H1 (cell line): ENCODE measurements at regions not wholly inside any gene's neighbourhood (a gene's known extent, or its start where the extent isn't known, plus 50 kb on each side); places are given as distances from the start of the nearest gene placed in this dataset.

Experiments
- CTCF ChIA-PET: fragments of 300-600 bp; sonication (Branson Sonifier 250); formaldehyde crosslinking; loops from one replicate; lab custom pipeline; 2021; ENCODE audit not compliant: partially characterized antibody; lab: Charles Lee
- POLR2A ChIA-PET: fragments of 300-600 bp; sonication (Branson Sonifier 250); formaldehyde crosslinking; loops from one replicate; lab custom pipeline; 2021; ENCODE audit warnings: inconsistent platforms; ENCODE audit not compliant: partially characterized antibody; lab: Charles Lee
- DNase-seq, 2 experiments: peaks; one replicate each; pipeline versions ENCODE4 v3.0.0 to v3.0.0-alpha.2; 2010 to 2022; ENCODE audit warnings: low spot score in 2 of 2, low read depth in 1 of 2, mixed read lengths in 1 of 2
- FAIRE-seq: peaks from 2 replicates; lab custom pipeline; 2011; peaks lifted over from hg19 to GRCh38; lab: Jason Lieb, UNC
- H2AFZ ChIP-seq: 2 replicates; pipeline ENCODE4 v1.8.1; 2012; ENCODE audit warnings: low read length, inconsistent platforms
- H2AK5ac ChIP-seq: 2 replicates; pipeline ENCODE4 v1.6.1; 2013; ENCODE audit warnings: low read depth, low read length
- H2BK120ac ChIP-seq: replicated peaks from 2 replicates; pipeline ENCODE3; 2013; ENCODE audit warnings: low read depth, low read length, inconsistent platforms
- H2BK12ac ChIP-seq: 2 replicates; pipeline ENCODE4 v1.6.1; 2013; ENCODE audit warnings: low read depth, low read length
- H2BK15ac ChIP-seq: 2 replicates; pipeline ENCODE4 v1.6.1; 2013; ENCODE audit warnings: low read length
- H2BK20ac ChIP-seq: 2 replicates; pipeline ENCODE4 v1.6.1; 2013; ENCODE audit warnings: low read length
- H2BK5ac ChIP-seq: 2 replicates; pipeline ENCODE4 v1.6.1; 2013; ENCODE audit warnings: low read depth, low read length
- H3K14ac ChIP-seq: 2 replicates; pipeline ENCODE4 v1.6.1; 2013; ENCODE audit warnings: inconsistent platforms; ENCODE audit not compliant: insufficient read length
- H3K18ac ChIP-seq: 2 replicates; pipeline ENCODE4 v1.6.1; 2013; ENCODE audit warnings: low read length; ENCODE audit errors: extremely low read depth
- H3K23ac ChIP-seq: 2 replicates; pipeline ENCODE4 v1.6.1; 2013; ENCODE audit warnings: inconsistent platforms; ENCODE audit not compliant: insufficient read length
- H3K23me2 ChIP-seq: 2 replicates; pipeline ENCODE4 v1.6.1; 2013; ENCODE audit warnings: low read depth, low read length
- H3K27ac ChIP-seq: 2 replicates; pipeline ENCODE4 v1.6.1; 2011; ENCODE audit warnings: low read depth, low read length, inconsistent platforms
- H3K27me3 ChIP-seq, 4 experiments: replicated peaks in 1 of 4; 1 replicate in 1 of 4; 2 replicates in 3 of 4; pipeline versions ENCODE4 v1.6.1 to v1.8.1; 2011 to 2013; ENCODE audit warnings: low read length in 3 of 4, mild to moderate bottlenecking in 3 of 4, inconsistent platforms in 2 of 4, mixed read lengths in 2 of 4, moderate library complexity in 1 of 4; ENCODE audit not compliant: control insufficient read depth in 3 of 4, insufficient read depth in 3 of 4; ENCODE audit errors: extremely low read depth in 1 of 4
- H3K36me3 ChIP-seq, 4 experiments: 2 replicates each; pipeline versions ENCODE4 v1.6.1 to v1.8.1; 2011 to 2013; ENCODE audit warnings: mild to moderate bottlenecking in 4 of 4, low read length in 3 of 4, moderate library complexity in 2 of 4, control low read depth in 1 of 4, inconsistent platforms in 1 of 4; ENCODE audit not compliant: insufficient read depth in 4 of 4, control insufficient read depth in 2 of 4
- H3K4ac ChIP-seq: replicated peaks from 2 replicates; pipeline ENCODE3; 2013; ENCODE audit warnings: low read length, low read depth, mixed read lengths, inconsistent platforms; ENCODE audit not compliant: insufficient read length
- H3K4me1 ChIP-seq, 4 experiments: replicated peaks in 1 of 4; 1 replicate in 1 of 4; 2 replicates in 3 of 4; pipeline versions ENCODE4 v1.6.1 to v1.8.1; 2011 to 2013; ENCODE audit warnings: low read length in 3 of 4, inconsistent platforms in 2 of 4, mixed read lengths in 1 of 4; ENCODE audit not compliant: insufficient read depth in 4 of 4, control insufficient read depth in 3 of 4
- H3K4me2 ChIP-seq, 2 experiments: 2 replicates each; pipeline versions ENCODE4 v1.6.1 to v1.8.1; 2011 to 2013; ENCODE audit warnings: low read depth in 2 of 2, low read length in 2 of 2, control low read depth in 1 of 2, inconsistent platforms in 1 of 2, mild to moderate bottlenecking in 1 of 2; ENCODE audit not compliant: insufficient read depth in 1 of 2
- H3K4me3 ChIP-seq, 4 experiments: fragments of 200-600, 300-600 bp in 1 of 4; sonication (generic), shearing (Covaris generic), sonication (Bioruptor Twin) in 1 of 4; 2 replicates each; pipeline versions ENCODE4 v1.5.1 to v1.8.1; 2011 to 2016; ENCODE audit warnings: low read length in 4 of 4, low read depth in 3 of 4, control low read depth in 2 of 4, inconsistent platforms in 2 of 4, mild to moderate bottlenecking in 2 of 4, mixed read lengths in 1 of 4, moderate library complexity in 1 of 4; ENCODE audit not compliant: insufficient read depth in 2 of 4; ENCODE audit errors: extremely low read depth in 1 of 4
- H3K56ac ChIP-seq: replicated peaks from 2 replicates; pipeline ENCODE3; 2013; ENCODE audit warnings: low read depth, mild to moderate bottlenecking, mixed read lengths, low read length, inconsistent platforms; ENCODE audit not compliant: insufficient read length
- H3K79me1 ChIP-seq: 2 replicates; pipeline ENCODE4 v1.6.1; 2013; ENCODE audit warnings: low read depth, low read length, control low read depth
- H3K79me2 ChIP-seq, 2 experiments: 2 replicates each; pipeline versions ENCODE4 v1.6.1 to v1.8.1; 2012 to 2013; ENCODE audit warnings: low read length in 2 of 2, mild to moderate bottlenecking in 2 of 2, inconsistent platforms in 1 of 2; ENCODE audit not compliant: insufficient read depth in 2 of 2, control insufficient read depth in 1 of 2
- H3K9ac ChIP-seq, 4 experiments: replicated peaks in 1 of 4; 1 replicate in 1 of 4; 2 replicates in 3 of 4; pipeline versions ENCODE4 v1.6.1 to v1.8.1; 2011 to 2013; ENCODE audit warnings: low read depth in 3 of 4, low read length in 3 of 4, control low read depth in 2 of 4, mild to moderate bottlenecking in 2 of 4, moderate library complexity in 2 of 4, inconsistent platforms in 1 of 4; ENCODE audit errors: extremely low read depth in 1 of 4
- H3K9me3 ChIP-seq, 2 experiments: 2 replicates each; pipeline versions ENCODE4 v1.6.1 to v1.8.1; 2012 to 2013; ENCODE audit warnings: mild to moderate bottlenecking in 2 of 2, moderate library complexity in 2 of 2, control low read depth in 1 of 2, inconsistent platforms in 1 of 2, low read depth in 1 of 2, low read length in 1 of 2, mixed read lengths in 1 of 2; ENCODE audit not compliant: insufficient read depth in 2 of 2
- H4K20me1 ChIP-seq, 2 experiments: replicated peaks in 1 of 2; 2 replicates each; pipeline versions ENCODE3 to v1.8.1; 2011 to 2013; ENCODE audit warnings: inconsistent platforms in 2 of 2, low read length in 2 of 2, mild to moderate bottlenecking in 1 of 2; ENCODE audit not compliant: insufficient read depth in 2 of 2, control insufficient read depth in 1 of 2
- H4K5ac ChIP-seq: 2 replicates; pipeline ENCODE4 v1.6.1; 2013; ENCODE audit warnings: low read length, low read depth, mixed read lengths, inconsistent platforms; ENCODE audit not compliant: insufficient read length
- H4K8ac ChIP-seq: 2 replicates; pipeline ENCODE4 v1.8.0; 2013; ENCODE audit warnings: mild to moderate bottlenecking, moderate library complexity, low read length, inconsistent platforms; ENCODE audit not compliant: insufficient read depth; ENCODE audit errors: extremely low read depth
- H4K91ac ChIP-seq: replicated peaks from 2 replicates; pipeline ENCODE3; 2013; ENCODE audit warnings: low read length, mixed read lengths, inconsistent platforms; ENCODE audit not compliant: insufficient read length
- POLR2A ChIP-seq, 2 experiments: IDR thresholded peaks; 1 replicate in 1 of 2; 2 replicates in 1 of 2; pipeline ENCODE4 v1.6.1; 2011; ENCODE audit warnings: low read depth in 2 of 2, low read length in 2 of 2, mild to moderate bottlenecking in 2 of 2; ENCODE audit errors: control extremely low read depth in 1 of 2
- POU5F1 ChIP-seq: IDR thresholded peaks from 2 replicates; pipeline ENCODE4 v1.6.1; 2011; ENCODE audit warnings: low read depth, mild to moderate bottlenecking, low read length, moderate library complexity
- SAP30 ChIP-seq: fragments of 300-600 bp; sonication (generic); IDR thresholded peaks from 2 replicates; pipeline ENCODE4 v1.7.1; 2012; ENCODE audit warnings: low read length, moderate library complexity, mild to moderate bottlenecking, inconsistent platforms; ENCODE audit not compliant: insufficient read depth, insufficient replicate concordance
- SIN3A ChIP-seq, 2 experiments: IDR thresholded peaks in 1 of 2; conservative IDR thresholded peaks in 1 of 2; 2 replicates each; pipeline ENCODE4 v1.6.1; 2011 to 2012; ENCODE audit warnings: low read length in 2 of 2, improper control_type of control experiment in 1 of 2, low read depth in 1 of 2, mild to moderate bottlenecking in 1 of 2
- WGBS, 2 experiments: shearing (Covaris generic) in 1 of 2; methylation state at CpG; one replicate each; pipeline versions ENCODE4 v1.1.6 to v1.1.7; 2013 to 2015; ENCODE audit warnings: low lambda C conversion rate in 2 of 2, mixed read lengths in 2 of 2, inconsistent platforms in 1 of 2, low coverage in 1 of 2, missing lambda C conversion rate in 1 of 2; ENCODE audit not compliant: insufficient replicate concordance in 2 of 2, insufficient coverage in 1 of 2, insufficient read length in 1 of 2; ENCODE audit errors: extremely low coverage in 1 of 2, missing lambda C conversion rate in 1 of 2; 5-methylcytosine and 5-hydroxymethylcytosine counted together
- TF ChIP-seq, protein P1 (sequence below): IDR thresholded peaks from 2 replicates; pipeline ENCODE4 v1.6.1; 2012; ENCODE audit warnings: low read length, inconsistent platforms

DNA sequence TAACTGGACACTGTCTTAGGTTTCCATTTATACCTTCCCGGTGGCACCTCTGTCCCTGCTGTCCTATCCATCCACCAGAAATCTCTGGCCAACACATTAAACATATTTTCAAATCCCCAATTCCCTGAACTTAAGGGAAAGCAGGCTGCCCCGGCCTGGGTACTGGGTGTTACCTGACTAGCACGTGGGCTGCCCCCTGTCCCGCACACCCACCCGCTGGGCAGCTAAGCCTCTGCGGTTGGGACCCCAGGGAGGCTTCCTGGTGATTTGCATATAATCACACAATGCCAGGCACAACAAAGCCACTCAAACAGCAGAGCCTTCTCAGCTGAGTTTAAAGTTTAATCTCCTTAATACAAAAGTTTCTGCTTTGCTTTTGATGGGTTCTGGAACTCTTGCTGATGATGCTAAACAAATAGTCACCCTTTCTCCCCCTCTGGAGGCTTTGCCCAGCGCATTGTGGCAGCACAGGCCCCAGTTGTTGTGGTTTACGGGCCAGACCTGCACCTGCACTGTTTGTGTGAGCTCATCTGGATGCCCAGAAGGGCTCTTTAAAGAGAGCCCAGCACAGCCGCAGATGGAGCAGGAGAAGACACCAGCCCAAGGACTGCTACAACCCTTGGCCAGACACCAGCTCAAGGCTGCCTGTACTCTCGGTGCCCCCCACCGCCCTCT, 59.9 kb upstream of the POU2AF1 start:
- WGBS, 2 experiments = 69% methylated on average over 11 of the region's 11 CpGs; no CpG with 5 or more reads in 1 of the 2 experiments
- POLR2A ChIA-PET = no interaction called here
- H3K4me3 ChIP-seq = no peak overlapping the region

More for the DNA sequence above, 59.9 kb upstream of the POU2AF1 start:
- Histone ChIP-seq H2BK12ac (no peak overlapping the region), H3K27ac (no peak overlapping the region), H2AFZ (no peak overlapping the region), H3K79me1 (no peaks in the 10 kb centered on the region), H3K9ac (no peak overlapping the region), H2BK120ac (no peak overlapping the region), H3K4ac (no peak overlapping the region), H3K4me2 (no peak overlapping the region), H3K27me3 (0 out of 7 replicates have a peak, but pooled peaks cover 0 to 2% (median 1%) of the 10 kb centered on the region in 4 experiments), H3K18ac (no peak overlapping the region; the same call in 1 of the 2 replicates), H3K14ac (no peak overlapping the region), H3K23me2 (peaks cover 2% of the 10 kb centered on the region; the same call in 1 of the 2 replicates), H3K56ac (no peak overlapping the region), H2BK5ac (no peak overlapping the region), H3K4me1 (peaks cover 0 to 12% (median 5%) of the 10 kb centered on the region in 4 experiments; a peak in 4 of 7 replicates), H2BK20ac (no peak overlapping the region), H3K36me3 (no peaks in the 10 kb centered on the region), H3K79me2 (no peaks in the 10 kb centered on the region), H4K8ac (no peak overlapping the region), H2AK5ac (no peak overlapping the region), H3K23ac (no peak overlapping the region), H4K91ac (no peak overlapping the region), H4K5ac (no peak overlapping the region), H4K20me1 (no peaks in the 10 kb centered on the region), H3K9me3 (no peaks in the 10 kb centered on the region), H2BK15ac (no peak overlapping the region)
- DNase-seq = no peak
- CTCF ChIA-PET = interaction anchor here (0.7 to 5.9 kb wide), 7 partner anchors 8 to 266 kb away, joined by 3 to 104 read pairs (median 9); partner anchors contain the start of gene POU2AF3
- TF ChIP-seq, protein P1, sequence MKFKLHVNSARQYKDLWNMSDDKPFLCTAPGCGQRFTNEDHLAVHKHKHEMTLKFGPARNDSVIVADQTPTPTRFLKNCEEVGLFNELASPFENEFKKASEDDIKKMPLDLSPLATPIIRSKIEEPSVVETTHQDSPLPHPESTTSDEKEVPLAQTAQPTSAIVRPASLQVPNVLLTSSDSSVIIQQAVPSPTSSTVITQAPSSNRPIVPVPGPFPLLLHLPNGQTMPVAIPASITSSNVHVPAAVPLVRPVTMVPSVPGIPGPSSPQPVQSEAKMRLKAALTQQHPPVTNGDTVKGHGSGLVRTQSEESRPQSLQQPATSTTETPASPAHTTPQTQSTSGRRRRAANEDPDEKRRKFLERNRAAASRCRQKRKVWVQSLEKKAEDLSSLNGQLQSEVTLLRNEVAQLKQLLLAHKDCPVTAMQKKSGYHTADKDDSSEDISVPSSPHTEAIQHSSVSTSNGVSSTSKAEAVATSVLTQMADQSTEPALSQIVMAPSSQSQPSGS = no peak
- TF ChIP-seq POLR2A (IDR thresholded peaks at IDR 0.05; ENCODE audit: control extremely low read depth in 1 of 2, low read depth in 2 of 2, low read length in 2 of 2) (no peak), SIN3A (conservative IDR thresholded peaks at IDR 0.05 in 1 of 2, IDR thresholded peaks at IDR 0.05 in 1 of 2; ENCODE audit: low read depth in 1 of 2, low read length in 2 of 2) (no peak), POU5F1 (no peak), SAP30 (no peak)
- FAIRE-seq = no peak
